ENCODE measurements at regions not wholly inside any gene's neighbourhood (a gene's known extent, or its start where the extent isn't known, plus 50 kb on each side); places are given as distances from the start of the nearest gene placed in this dataset.

- H3K4me3 ChIP-seq, result no peak overlapping the region
- H3K9ac ChIP-seq (ENCODE audit: control insufficient read depth, insufficient read depth, low read length), result no peak overlapping the region
- WGBS (ENCODE audit: insufficient coverage, insufficient replicate concordance, low lambda C conversion rate, missing lambda C conversion rate), result 83% methylated on average over 2 of the region's 2 CpGs
- DNase-seq (ENCODE audit: low read depth, low spot score), result peak; percentile 36
- TF ChIP-seq CEBPB (IDR thresholded peaks at IDR 0.05; ENCODE audit: borderline replicate concordance in 1 of 2, low read depth in 2 of 2, low read length in 2 of 2) (peak in 1 of 2 experiments; percentile 67; a peak in 1 of 4 replicates), IKZF2 (IDR thresholded peaks at IDR 0.05) (peak; percentile 25 to 37; a peak in 2 of 4 replicates), JUNB (IDR thresholded peaks at IDR 0.05) (peak; percentile 24; the same call in 1 of the 2 replicates), ESRRA (IDR thresholded peaks at IDR 0.05; ENCODE audit: low read length) (no peak), RUNX3 (IDR thresholded peaks at IDR 0.05; ENCODE audit: low read length) (peak; percentile 17; the same call in 1 of the 2 replicates)
- TF ChIP-seq, protein P1, sequence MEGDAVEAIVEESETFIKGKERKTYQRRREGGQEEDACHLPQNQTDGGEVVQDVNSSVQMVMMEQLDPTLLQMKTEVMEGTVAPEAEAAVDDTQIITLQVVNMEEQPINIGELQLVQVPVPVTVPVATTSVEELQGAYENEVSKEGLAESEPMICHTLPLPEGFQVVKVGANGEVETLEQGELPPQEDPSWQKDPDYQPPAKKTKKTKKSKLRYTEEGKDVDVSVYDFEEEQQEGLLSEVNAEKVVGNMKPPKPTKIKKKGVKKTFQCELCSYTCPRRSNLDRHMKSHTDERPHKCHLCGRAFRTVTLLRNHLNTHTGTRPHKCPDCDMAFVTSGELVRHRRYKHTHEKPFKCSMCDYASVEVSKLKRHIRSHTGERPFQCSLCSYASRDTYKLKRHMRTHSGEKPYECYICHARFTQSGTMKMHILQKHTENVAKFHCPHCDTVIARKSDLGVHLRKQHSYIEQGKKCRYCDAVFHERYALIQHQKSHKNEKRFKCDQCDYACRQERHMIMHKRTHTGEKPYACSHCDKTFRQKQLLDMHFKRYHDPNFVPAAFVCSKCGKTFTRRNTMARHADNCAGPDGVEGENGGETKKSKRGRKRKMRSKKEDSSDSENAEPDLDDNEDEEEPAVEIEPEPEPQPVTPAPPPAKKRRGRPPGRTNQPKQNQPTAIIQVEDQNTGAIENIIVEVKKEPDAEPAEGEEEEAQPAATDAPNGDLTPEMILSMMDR (IDR thresholded peaks at IDR 0.05 in 2 of 3, conservative IDR thresholded peaks at IDR 0.05 in 1 of 3; ENCODE audit: control insufficient read depth in 2 of 3, extremely low read depth in 1 of 3, insufficient read depth in 1 of 3, low read depth in 3 of 3, low read length in 3 of 3), result no peak
- H3K4me1 ChIP-seq (ENCODE audit: control insufficient read depth, insufficient read depth, low read length), result peaks cover 26% of the 10 kb centered on the region
- intact Hi-C loops (cut with micrococcal nuclease; ENCODE audit: unreplicated experiment) (no loop called here), in situ Hi-C loops (cut with MboI) (no loop called here)
- H3K79me2 ChIP-seq (ENCODE audit: control insufficient read depth, insufficient read depth, low read length), result no peaks in the 10 kb centered on the region
- ChIA-PET RAD21 (ENCODE audit: unreplicated experiment) (interaction anchor here (0.6 to 1.4 kb wide), 2 partner anchors 63 to 107 kb away, joined by 3 read pairs; no protein-coding TSS in a partner anchor), CTCF (interaction anchor here (1.0 kb wide), 1 partner anchor 62 kb away, joined by 4 read pairs; no protein-coding TSS in a partner anchor), SMC1A (ENCODE audit: uncharacterized antibody, unreplicated experiment) (interaction anchor here (1.0 to 1.6 kb wide), 2 partner anchors 9 to 11 kb away, joined by 5 read pairs; no protein-coding TSS in a partner anchor), POLR2A (no interaction called here)
- no peak overlapping the region for H3K4me2 ChIP-seq (ENCODE audit: control insufficient read depth, insufficient read depth)
- no peak for FAIRE-seq
- H3K36me3 ChIP-seq (ENCODE audit: control insufficient read depth in 2 of 2, insufficient read depth in 2 of 2, low read length in 1 of 2), result no peaks in the 10 kb centered on the region
- no peaks in the 10 kb centered on the region for H3K27me3 ChIP-seq (replicated peaks in 1 of 2; ENCODE audit: control insufficient read depth in 2 of 2, insufficient read depth in 2 of 2, low read length in 1 of 2)
- no peak overlapping the region for H2AFZ ChIP-seq (ENCODE audit: control insufficient read depth, low read depth, low read length)
- no peak overlapping the region for H3K27ac ChIP-seq (ENCODE audit: control insufficient read depth, insufficient read depth)
- peak; percentile 61 for ATAC-seq
- no peaks in the 10 kb centered on the region; the same call in 1 of the 3 replicates for H3K9me3 ChIP-seq (replicated peaks; ENCODE audit: control insufficient read depth, insufficient read depth, low read length)
- no TSS peak for BruUV-seq (replicated peaks)
- H4K20me1 ChIP-seq (ENCODE audit: control insufficient read depth, insufficient read depth), result no peaks in the 10 kb centered on the region; the same call in 1 of the 2 replicates
Observed at GRCh38 chr1:184160236-184160635, 108.7 kb downstream of the TSEN15 start.

Data from GM12878 (cell line).